C4-2B (cell line): ENCODE measurements at regions not wholly inside any gene's neighbourhood (a gene's known extent, or its start where the extent isn't known, plus 50 kb on each side); places are given as distances from the start of the nearest gene placed in this dataset.

Experiments used
- ZFX ChIP-seq: fragments of 450-650 bp; IDR thresholded peaks from 2 replicates; pipeline ENCODE4 v1.6.1; 2017
- TF ChIP-seq, protein P1 (sequence below): fragments of 450-650 bp; conservative IDR thresholded peaks from 2 replicates; pipeline ENCODE4 v1.5.1; 2017; ENCODE audit warnings: mild to moderate bottlenecking

- TF ChIP-seq, protein P1, sequence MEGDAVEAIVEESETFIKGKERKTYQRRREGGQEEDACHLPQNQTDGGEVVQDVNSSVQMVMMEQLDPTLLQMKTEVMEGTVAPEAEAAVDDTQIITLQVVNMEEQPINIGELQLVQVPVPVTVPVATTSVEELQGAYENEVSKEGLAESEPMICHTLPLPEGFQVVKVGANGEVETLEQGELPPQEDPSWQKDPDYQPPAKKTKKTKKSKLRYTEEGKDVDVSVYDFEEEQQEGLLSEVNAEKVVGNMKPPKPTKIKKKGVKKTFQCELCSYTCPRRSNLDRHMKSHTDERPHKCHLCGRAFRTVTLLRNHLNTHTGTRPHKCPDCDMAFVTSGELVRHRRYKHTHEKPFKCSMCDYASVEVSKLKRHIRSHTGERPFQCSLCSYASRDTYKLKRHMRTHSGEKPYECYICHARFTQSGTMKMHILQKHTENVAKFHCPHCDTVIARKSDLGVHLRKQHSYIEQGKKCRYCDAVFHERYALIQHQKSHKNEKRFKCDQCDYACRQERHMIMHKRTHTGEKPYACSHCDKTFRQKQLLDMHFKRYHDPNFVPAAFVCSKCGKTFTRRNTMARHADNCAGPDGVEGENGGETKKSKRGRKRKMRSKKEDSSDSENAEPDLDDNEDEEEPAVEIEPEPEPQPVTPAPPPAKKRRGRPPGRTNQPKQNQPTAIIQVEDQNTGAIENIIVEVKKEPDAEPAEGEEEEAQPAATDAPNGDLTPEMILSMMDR = no peak
- no peak for TF ChIP-seq ZFX
These were observed 140.8 kb upstream of the ZNF608 start for GRCh38 chr5:124887223-124887622.
